ENCODE measurements at regions not wholly inside any gene's neighbourhood (a gene's known extent, or its start where the extent isn't known, plus 50 kb on each side); places are given as distances from the start of the nearest gene placed in this dataset.

DNA sequence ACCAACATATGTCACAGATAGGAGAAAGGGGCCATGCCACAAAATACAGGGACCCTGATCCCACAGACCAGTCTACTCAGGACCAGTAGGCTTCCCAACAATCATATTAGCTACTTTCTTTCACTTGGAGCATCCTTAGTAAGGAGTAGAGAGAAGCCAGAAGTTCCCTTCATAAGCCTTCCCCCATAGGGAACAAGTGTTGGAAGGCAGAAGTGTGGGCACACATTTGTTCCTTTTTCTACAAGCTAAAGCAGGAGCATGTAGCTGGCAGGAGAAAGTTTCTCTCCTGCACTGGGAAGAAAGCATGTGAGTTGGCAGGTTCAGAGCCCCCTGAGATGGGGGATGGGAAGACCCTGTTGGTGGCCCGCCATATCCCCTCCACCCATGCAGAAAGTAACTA lies 165.4 kb downstream of the KCTD12 start:
- Histone ChIP-seq H4K5ac (ENCODE audit: insufficient read length, low read depth, low read length) (no peak overlapping the region), H3K56ac (ENCODE audit: insufficient read length, low read depth, low read length) (no peak overlapping the region), H2BK120ac (ENCODE audit: low read depth, low read length, poor library complexity, severe bottlenecking) (no peak overlapping the region), H3K79me1 (ENCODE audit: insufficient read depth, low read depth, low read length, poor library complexity, severe bottlenecking) (no peaks in the 10 kb centered on the region), H3K79me2 (ENCODE audit: insufficient read depth, low read length) (no peaks in the 10 kb centered on the region), H3T11ph (ENCODE audit: low read length) (no peak overlapping the region), H4K91ac (ENCODE audit: insufficient read length, low read depth, low read length) (no peak overlapping the region), H3K27me3 (ENCODE audit: insufficient read depth, low read length) (no peaks in the 10 kb centered on the region), H3K9me3 (ENCODE audit: control insufficient read depth, low read depth, low read length) (no peaks in the 10 kb centered on the region), H3K23me2 (ENCODE audit: insufficient read length, low read depth, low read length, poor library complexity, severe bottlenecking) (no peaks in the 10 kb centered on the region), H3K4me1 (ENCODE audit: insufficient read depth, low read length) (peaks cover 8% of the 10 kb centered on the region; the same call in 1 of the 2 replicates), H3K23ac (ENCODE audit: insufficient read length, low read depth, low read length) (no peak overlapping the region), H3K4ac (ENCODE audit: low read depth, low read length) (no peak overlapping the region), H3K18ac (ENCODE audit: insufficient read length, low read depth, low read length) (no peak overlapping the region), H3K27ac (ENCODE audit: insufficient read length, low read depth, low read length) (no peak overlapping the region), H4K20me1 (ENCODE audit: control insufficient read depth, insufficient read depth, insufficient read length) (no peaks in the 10 kb centered on the region), H3K9ac (ENCODE audit: extremely low read depth, insufficient read length, low read length) (no peak overlapping the region), H2BK20ac (ENCODE audit: low read depth, low read length, poor library complexity, severe bottlenecking) (no peak overlapping the region), H2BK12ac (ENCODE audit: insufficient read length, low read depth, low read length) (no peak overlapping the region), H4K8ac (replicated peaks; ENCODE audit: insufficient read length, low read depth, low read length) (no peak overlapping the region), H2AFZ (ENCODE audit: low read length) (no peak overlapping the region), H3K14ac (ENCODE audit: insufficient read depth, low read length) (no peak overlapping the region), H2AK5ac (ENCODE audit: insufficient read length, low read length) (no peak overlapping the region), H2BK15ac (ENCODE audit: low read depth, low read length) (no peak overlapping the region), H3K4me2 (ENCODE audit: insufficient read depth, insufficient read length, low read length) (no peak overlapping the region), H2BK5ac (ENCODE audit: insufficient read length, low read length) (no peak overlapping the region)
- WGBS (ENCODE audit: extremely low coverage, insufficient read length, low lambda C conversion rate) = no CpG with 5 or more reads among the region's 1 CpG
- Mint-ChIP-seq H3K36me3 (ENCODE audit: insufficient read depth in 1 of 3, low read depth in 3 of 3) (no peaks in the 10 kb centered on the region), H3K27ac (no peak overlapping the region), H3K4me1 (peaks cover 13 to 14% of the 10 kb centered on the region in 2 experiments), H3K9me3 (no peaks in the 10 kb centered on the region), H3K4me3 (no peak overlapping the region), H3K27me3 (ENCODE audit: low read depth) (no peaks in the 10 kb centered on the region)
- TF ChIP-seq, protein P1, sequence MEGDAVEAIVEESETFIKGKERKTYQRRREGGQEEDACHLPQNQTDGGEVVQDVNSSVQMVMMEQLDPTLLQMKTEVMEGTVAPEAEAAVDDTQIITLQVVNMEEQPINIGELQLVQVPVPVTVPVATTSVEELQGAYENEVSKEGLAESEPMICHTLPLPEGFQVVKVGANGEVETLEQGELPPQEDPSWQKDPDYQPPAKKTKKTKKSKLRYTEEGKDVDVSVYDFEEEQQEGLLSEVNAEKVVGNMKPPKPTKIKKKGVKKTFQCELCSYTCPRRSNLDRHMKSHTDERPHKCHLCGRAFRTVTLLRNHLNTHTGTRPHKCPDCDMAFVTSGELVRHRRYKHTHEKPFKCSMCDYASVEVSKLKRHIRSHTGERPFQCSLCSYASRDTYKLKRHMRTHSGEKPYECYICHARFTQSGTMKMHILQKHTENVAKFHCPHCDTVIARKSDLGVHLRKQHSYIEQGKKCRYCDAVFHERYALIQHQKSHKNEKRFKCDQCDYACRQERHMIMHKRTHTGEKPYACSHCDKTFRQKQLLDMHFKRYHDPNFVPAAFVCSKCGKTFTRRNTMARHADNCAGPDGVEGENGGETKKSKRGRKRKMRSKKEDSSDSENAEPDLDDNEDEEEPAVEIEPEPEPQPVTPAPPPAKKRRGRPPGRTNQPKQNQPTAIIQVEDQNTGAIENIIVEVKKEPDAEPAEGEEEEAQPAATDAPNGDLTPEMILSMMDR (conservative IDR thresholded peaks at IDR 0.05) = no peak
- no peak for DNase-seq
